Panc1 (cell line): ENCODE measurements at regions not wholly inside any gene's neighbourhood (a gene's known extent, or its start where the extent isn't known, plus 50 kb on each side); places are given as distances from the start of the nearest gene placed in this dataset.

Experiments used
- ATAC-seq: fragments of 200-7000 bp; cut with Tn5 transposase; 2 replicates; pipeline ENCODE4 v1.9.1; 2020; ENCODE audit warnings: mild to moderate bottlenecking, moderate library complexity
- BruUV-seq: library from RNA; stranded (reverse); fragments of 400-500 nt; replicated peaks from 2 replicates; lab custom pipeline; 2021; lab: Mats Ljungman, UMichigan
- CTCF ChIA-PET: fragments of 300-600 bp; sonication (Branson Sonifier 250); formaldehyde crosslinking; loops from one replicate; lab custom pipeline; 2022; ENCODE audit warnings: antibody characterized with exemption; lab: Charles Lee
- POLR2A ChIA-PET: fragments of 300-600 bp; sonication (Branson Sonifier 250); formaldehyde crosslinking; loops from one replicate; lab custom pipeline; 2022; ENCODE audit warnings: antibody characterized with exemption; lab: Charles Lee
- DNase-seq: peaks from one replicate; pipeline ENCODE4 v3.0.0-alpha.2; 2010; ENCODE audit warnings: low read depth, low spot score
- H3K27ac ChIP-seq: 2 replicates; pipeline ENCODE4 v1.5.1; 2011; ENCODE audit warnings: mild to moderate bottlenecking, low read length, inconsistent platforms
- H3K27me3 ChIP-seq: fragments of 200-500 bp; sonication (Bioruptor generic); 2 replicates; pipeline ENCODE4 v1.6.0; 2014; ENCODE audit warnings: low read length, inconsistent platforms; ENCODE audit not compliant: control insufficient read depth, insufficient read depth
- H3K36me3 ChIP-seq: fragments of 200-500 bp; sonication (Bioruptor generic); 2 replicates; pipeline ENCODE4 v1.5.1; 2014; ENCODE audit warnings: inconsistent platforms, mild to moderate bottlenecking, low read length, moderate library complexity; ENCODE audit not compliant: control insufficient read depth, insufficient read depth
- H3K4me1 ChIP-seq: 2 replicates; pipeline ENCODE4 v1.5.1; 2011; ENCODE audit warnings: inconsistent platforms, mild to moderate bottlenecking, low read length, moderate library complexity; ENCODE audit not compliant: control insufficient read depth, insufficient read depth
- H3K4me3 ChIP-seq, 2 experiments: 2 replicates each; pipeline ENCODE4 v1.5.1; 2011 to 2012; ENCODE audit warnings: low read depth in 2 of 2, low read length in 2 of 2, mild to moderate bottlenecking in 2 of 2, inconsistent platforms in 1 of 2, moderate library complexity in 1 of 2
- H3K9me3 ChIP-seq: fragments of 200-500 bp; sonication (Bioruptor generic); 2 replicates; pipeline ENCODE4 v1.5.1; 2014; ENCODE audit warnings: low read depth, mild to moderate bottlenecking, inconsistent platforms, low read length, moderate library complexity; ENCODE audit not compliant: control insufficient read depth, insufficient read depth
- CTCF ChIP-seq: fragments of 450-650 bp; IDR thresholded peaks from 2 replicates; pipeline ENCODE4 v1.5.1; 2017; ENCODE audit warnings: mild to moderate bottlenecking
- POLR2AphosphoS5 ChIP-seq: IDR thresholded peaks from 2 replicates; pipeline ENCODE4 v1.6.1; 2012; ENCODE audit warnings: mild to moderate bottlenecking, low read depth, low read length, moderate library complexity
- REST ChIP-seq, 2 experiments: IDR thresholded peaks; 2 replicates each; pipeline ENCODE4 v1.6.1; 2011 to 2012; ENCODE audit warnings: low read depth in 2 of 2, control low read depth in 1 of 2, low read length in 1 of 2, mild to moderate bottlenecking in 1 of 2, moderate library complexity in 1 of 2; ENCODE audit not compliant: insufficient read depth in 1 of 2
- SIN3A ChIP-seq: IDR thresholded peaks from 2 replicates; pipeline ENCODE4 v1.6.1; 2012; ENCODE audit warnings: low read depth, mild to moderate bottlenecking, low read length, moderate library complexity, borderline replicate concordance; ENCODE audit not compliant: insufficient read depth
- TCF7L2 ChIP-seq: IDR thresholded peaks from 2 replicates; pipeline ENCODE4 v1.6.1; 2011; ENCODE audit warnings: mild to moderate bottlenecking, low read depth, low read length, inconsistent platforms
- in situ Hi-C: cut with HindIII; loops from 2 replicates; pipeline ENCODE4 v1.10.0; 2016; ENCODE audit warnings: low sequenced_read_pairs, low pct_unique_long_range_greater_than_20kb
- intact Hi-C: fragments of 100-400 bp; cut with micrococcal nuclease; formaldehyde crosslinking; loops from one replicate; pipeline ENCODE4 v1.10.0; 2022; ENCODE audit not compliant: unreplicated experiment

- Histone ChIP-seq H3K4me1 (no peaks in the 10 kb centered on the region), H3K9me3 (no peaks in the 10 kb centered on the region), H3K4me3 (no peak overlapping the region), H3K27ac (no peak overlapping the region), H3K27me3 (peaks cover under 1% of the 10 kb centered on the region), H3K36me3 (no peaks in the 10 kb centered on the region)
- TF ChIP-seq SIN3A (no peak), POLR2AphosphoS5 (no peak), CTCF (no peak), TCF7L2 (no peak), REST (IDR thresholded peaks at IDR 0.05; ENCODE audit: insufficient read depth in 1 of 2, low read depth in 2 of 2, low read length in 1 of 2) (no peak)
- in situ Hi-C loops (no loop called here), intact Hi-C loops (no loop called here)
- ATAC-seq (no peak), DNase-seq (no peak)
- CTCF ChIA-PET = no interaction called here
- POLR2A ChIA-PET = no interaction called here
- no TSS peak for BruUV-seq
Observed at GRCh38 chr10:44792119-44792775, 118.9 kb upstream of the TMEM72 start.

- no peak for DNase-seq
- TF ChIP-seq TCF7L2 = no peak
- no peak for TF ChIP-seq REST (IDR thresholded peaks at IDR 0.05; ENCODE audit: insufficient read depth in 1 of 2, low read depth in 2 of 2, low read length in 1 of 2)
- TF ChIP-seq POLR2AphosphoS5 = no peak
- TF ChIP-seq CTCF = no peak
- no peak for TF ChIP-seq SIN3A
- Histone ChIP-seq H3K9me3 (no peaks in the 10 kb centered on the region), H3K27ac (no peak overlapping the region), H3K27me3 (peaks cover 6% of the 10 kb centered on the region), H3K36me3 (no peaks in the 10 kb centered on the region), H3K4me3 (no peak overlapping the region), H3K4me1 (no peaks in the 10 kb centered on the region)
- CTCF ChIA-PET = no interaction called here
- ATAC-seq = no peak
- intact Hi-C loops (no loop called here), in situ Hi-C loops (no loop called here)
- no TSS peak for BruUV-seq
- POLR2A ChIA-PET = no interaction called here
Observed at GRCh38 chr10:44799966-44800365, 111.2 kb upstream of the TMEM72 start.
